Naive thymus-derived CD4-positive, alpha-beta T cell (primary cell): ENCODE measurements at regions not wholly inside any gene's neighbourhood (a gene's known extent, or its start where the extent isn't known, plus 50 kb on each side); places are given as distances from the start of the nearest gene placed in this dataset.

Source experiments
- ATAC-seq: fragments of 150-1000 bp; cut with Tn5 transposase; 2 replicates; pipeline ENCODE4 v1.10.0; 2021; ENCODE audit warnings: mild to moderate bottlenecking, moderate library complexity
- CTCF ChIA-PET: fragments of 350-600 bp; sonication (Branson Sonifier 250); formaldehyde crosslinking; loops from one replicate; lab custom pipeline; 2021; ENCODE audit warnings: antibody characterized with exemption; lab: Charles Lee
- POLR2A ChIA-PET: fragments of 350-600 bp; sonication (Branson Sonifier 250); formaldehyde crosslinking; loops from one replicate; lab custom pipeline; 2021; ENCODE audit warnings: antibody characterized with exemption, inconsistent platforms; lab: Charles Lee
- DNase-seq, 9 donors: peaks; one replicate each; pipeline versions ENCODE4 v3.0.0 to v3.0.0-alpha.2; 2020 to 2022; ENCODE audit warnings: mixed read lengths in 1 of 9
- H3K27ac ChIP-seq: one replicate; pipeline ENCODE4 v1.7.0; 2013; ENCODE audit warnings: mild to moderate bottlenecking, low read depth, low read length, moderate library complexity
- H3K27me3 ChIP-seq, 2 donors: one replicate each; pipeline ENCODE4 v1.7.0; 2013; ENCODE audit warnings: low read length in 2 of 2, mild to moderate bottlenecking in 2 of 2, moderate library complexity in 2 of 2; ENCODE audit not compliant: control insufficient read depth in 2 of 2, insufficient read depth in 2 of 2
- H3K36me3 ChIP-seq, 3 experiments: 1 replicate in 2 of 3; 2 replicates in 1 of 3; pipeline ENCODE4 v1.7.0; 2013; ENCODE audit warnings: low read length in 3 of 3, mild to moderate bottlenecking in 3 of 3, moderate library complexity in 1 of 3; ENCODE audit not compliant: insufficient read depth in 3 of 3, control insufficient read depth in 2 of 3
- H3K4me1 ChIP-seq, 2 donors: one replicate each; pipeline ENCODE4 v1.7.0; 2013; ENCODE audit warnings: low read length in 2 of 2, mild to moderate bottlenecking in 2 of 2, moderate library complexity in 1 of 2; ENCODE audit not compliant: control insufficient read depth in 2 of 2, insufficient read depth in 2 of 2
- H3K4me3 ChIP-seq: 2 replicates; pipeline ENCODE4 v1.7.0; 2013; ENCODE audit warnings: mild to moderate bottlenecking, low read length
- H3K9me3 ChIP-seq, 3 experiments: 1 replicate in 2 of 3; 2 replicates in 1 of 3; pipeline ENCODE4 v1.7.0; 2013; ENCODE audit warnings: low read length in 3 of 3; ENCODE audit not compliant: control insufficient read depth in 2 of 3
- H3K27ac Mint-ChIP-seq, 9 donors: one replicate each; pipeline ENCODE4 v1.8.0; 2020 to 2022; ENCODE audit warnings: mixed read lengths in 9 of 9, mild to moderate bottlenecking in 8 of 9, moderate library complexity in 5 of 9, inconsistent platforms in 2 of 9
- H3K27me3 Mint-ChIP-seq, 5 donors: one replicate each; pipeline ENCODE4 v1.8.0; 2021 to 2022; ENCODE audit warnings: mixed read lengths in 5 of 5, mild to moderate bottlenecking in 1 of 5
- H3K36me3 Mint-ChIP-seq, 5 donors: one replicate each; pipeline ENCODE4 v1.8.0; 2020 to 2022; ENCODE audit warnings: mixed read lengths in 5 of 5, mild to moderate bottlenecking in 3 of 5, inconsistent platforms in 1 of 5
- H3K4me1 Mint-ChIP-seq, 7 donors: one replicate each; pipeline ENCODE4 v1.8.0; 2020 to 2022; ENCODE audit warnings: mixed read lengths in 7 of 7, mild to moderate bottlenecking in 3 of 7, inconsistent platforms in 1 of 7
- H3K4me3 Mint-ChIP-seq, 10 donors: one replicate each; pipeline ENCODE4 v1.8.0; 2020 to 2022; ENCODE audit warnings: mild to moderate bottlenecking in 10 of 10, mixed read lengths in 10 of 10, moderate library complexity in 6 of 10, inconsistent platforms in 2 of 10
- H3K9me3 Mint-ChIP-seq, 11 donors: one replicate each; pipeline ENCODE4 v1.8.0; 2020 to 2022; ENCODE audit warnings: mixed read lengths in 11 of 11, mild to moderate bottlenecking in 4 of 11, inconsistent platforms in 1 of 11, moderate library complexity in 1 of 11
- intact Hi-C, 2 donors: fragments of 100-400 bp; cut with micrococcal nuclease; formaldehyde crosslinking; loops; one replicate each; pipeline ENCODE4 v1.15.1; 2023

GRCh38 chr2:100200985-100201384 lies 58.6 kb upstream of the AFF3 start:
- CTCF ChIA-PET: no interaction called here
- Histone ChIP-seq H3K4me3 (no peak overlapping the region), H3K4me1 (no peaks in the 10 kb centered on the region), H3K27ac (no peak overlapping the region), H3K36me3 (no peaks in the 10 kb centered on the region), H3K9me3 (no peaks in the 10 kb centered on the region), H3K27me3 (no peaks in the 10 kb centered on the region)
- ATAC-seq (no peak), DNase-seq (no peak)
- H3K4me1 Mint-ChIP-seq: peaks cover 0 to 5% (median 0%) of the 10 kb centered on the region in 7 donors
- no peak overlapping the region for H3K4me3 Mint-ChIP-seq
- H3K27ac Mint-ChIP-seq: no peak overlapping the region
- no peaks in the 10 kb centered on the region for H3K36me3 Mint-ChIP-seq
- intact Hi-C loops: no loop called here
- H3K27me3 Mint-ChIP-seq: peaks cover 0 to 8% (median 6%) of the 10 kb centered on the region in 5 donors
- H3K9me3 Mint-ChIP-seq: peaks cover 0 to 5% (median 0%) of the 10 kb centered on the region in 11 donors
- POLR2A ChIA-PET: no interaction called here

- no peak overlapping the region for H3K27ac ChIP-seq
- CTCF ChIA-PET: no interaction called here
- ATAC-seq (no peak), DNase-seq (no peak)
- H3K27ac Mint-ChIP-seq: no peak overlapping the region
- no peaks in the 10 kb centered on the region for H3K27me3 ChIP-seq
- no peaks in the 10 kb centered on the region for H3K4me1 ChIP-seq
- POLR2A ChIA-PET: no interaction called here
- no peaks in the 10 kb centered on the region for H3K9me3 ChIP-seq
- intact Hi-C loops: no loop called here
- H3K36me3 ChIP-seq: no peaks in the 10 kb centered on the region
- H3K36me3 Mint-ChIP-seq: no peaks in the 10 kb centered on the region
- H3K4me3 ChIP-seq: no peak overlapping the region
- H3K9me3 Mint-ChIP-seq: peaks cover 0 to 5% (median 0%) of the 10 kb centered on the region in 11 donors
- H3K4me3 Mint-ChIP-seq: no peak overlapping the region
- peaks cover 0 to 8% (median 3%) of the 10 kb centered on the region in 5 donors for H3K27me3 Mint-ChIP-seq
- peaks cover 0 to 2% (median 0%) of the 10 kb centered on the region in 7 donors for H3K4me1 Mint-ChIP-seq
Observed at GRCh38 chr2:100199421-100199820, 57.0 kb upstream of the AFF3 start.

GRCh38 chr2:100198461-100199230 lies 56.3 kb upstream of the AFF3 start:
- peaks cover 0 to 3% (median 0%) of the 10 kb centered on the region in 7 donors for H3K4me1 Mint-ChIP-seq
- ATAC-seq (peak; percentile 10), DNase-seq (no peak)
- no peak overlapping the region for H3K4me3 ChIP-seq
- H3K36me3 Mint-ChIP-seq: no peaks in the 10 kb centered on the region
- H3K27ac Mint-ChIP-seq: no peak overlapping the region
- no peaks in the 10 kb centered on the region for H3K9me3 ChIP-seq
- ChIA-PET CTCF (no interaction called here), POLR2A (no interaction called here)
- H3K27ac ChIP-seq: no peak overlapping the region
- H3K27me3 ChIP-seq: no peaks in the 10 kb centered on the region
- H3K9me3 Mint-ChIP-seq: peaks cover 0 to 5% (median 0%) of the 10 kb centered on the region in 11 donors
- no peaks in the 10 kb centered on the region for H3K36me3 ChIP-seq
- no peaks in the 10 kb centered on the region for H3K4me1 ChIP-seq
- H3K4me3 Mint-ChIP-seq: no peak overlapping the region
- intact Hi-C loops: no loop called here
- peaks cover 0 to 8% (median 3%) of the 10 kb centered on the region in 5 donors for H3K27me3 Mint-ChIP-seq

- H3K27me3 ChIP-seq: no peaks in the 10 kb centered on the region
- peaks cover 0 to 5% (median 2%) of the 10 kb centered on the region in 11 donors for H3K9me3 Mint-ChIP-seq
- peaks cover 0 to 5% (median 0%) of the 10 kb centered on the region in 7 donors for H3K4me1 Mint-ChIP-seq
- H3K4me3 ChIP-seq: no peak overlapping the region
- H3K27me3 Mint-ChIP-seq: peaks cover 0 to 6% (median 2%) of the 10 kb centered on the region in 5 donors
- no peaks in the 10 kb centered on the region for H3K9me3 ChIP-seq
- H3K36me3 ChIP-seq: no peaks in the 10 kb centered on the region
- H3K27ac Mint-ChIP-seq: no peak overlapping the region
- intact Hi-C loops: no loop called here
- H3K4me3 Mint-ChIP-seq: no peak overlapping the region
- H3K4me1 ChIP-seq: no peaks in the 10 kb centered on the region
- DNase-seq (no peak), ATAC-seq (no peak)
- H3K27ac ChIP-seq: no peak overlapping the region
- ChIA-PET CTCF (no interaction called here), POLR2A (no interaction called here)
- no peaks in the 10 kb centered on the region for H3K36me3 Mint-ChIP-seq
Observed at GRCh38 chr2:100197631-100198153, 55.3 kb upstream of the AFF3 start.

- peaks cover 0 to 4% (median 2%) of the 10 kb centered on the region in 5 donors for H3K27me3 Mint-ChIP-seq
- Histone ChIP-seq H3K27me3 (no peaks in the 10 kb centered on the region), H3K4me1 (no peaks in the 10 kb centered on the region), H3K27ac (no peak overlapping the region), H3K9me3 (no peaks in the 10 kb centered on the region), H3K4me3 (no peak overlapping the region), H3K36me3 (no peaks in the 10 kb centered on the region)
- peak overlapping the region in 1 of 9 donors; percentile 65 for H3K27ac Mint-ChIP-seq
- intact Hi-C loops: no loop called here
- H3K9me3 Mint-ChIP-seq: peaks cover 0 to 4% (median 1%) of the 10 kb centered on the region in 11 donors
- ATAC-seq: no peak
- no peak for DNase-seq
- H3K4me3 Mint-ChIP-seq: no peak overlapping the region
- ChIA-PET CTCF (no interaction called here), POLR2A (no interaction called here)
- peaks cover 0 to 5% (median 0%) of the 10 kb centered on the region in 7 donors for H3K4me1 Mint-ChIP-seq
- H3K36me3 Mint-ChIP-seq: no peaks in the 10 kb centered on the region
Observed at GRCh38 chr2:100196786-100197494, 54.5 kb upstream of the AFF3 start.

GRCh38 chr2:100195942-100196341 lies 53.6 kb upstream of the AFF3 start:
- Mint-ChIP-seq H3K4me1 (peaks cover 0 to 5% (median 0%) of the 10 kb centered on the region in 7 donors), H3K27me3 (peaks cover 0 to 11% (median 4%) of the 10 kb centered on the region in 5 donors), H3K9me3 (peaks cover 0 to 4% (median 0%) of the 10 kb centered on the region in 11 donors), H3K36me3 (no peaks in the 10 kb centered on the region), H3K27ac (no peak overlapping the region), H3K4me3 (no peak overlapping the region)
- ATAC-seq (no peak), DNase-seq (no peak)
- Histone ChIP-seq H3K27ac (no peak overlapping the region), H3K36me3 (no peaks in the 10 kb centered on the region), H3K4me3 (no peak overlapping the region), H3K9me3 (no peaks in the 10 kb centered on the region), H3K4me1 (no peaks in the 10 kb centered on the region), H3K27me3 (no peaks in the 10 kb centered on the region)
- intact Hi-C loops: no loop called here
- ChIA-PET CTCF (no interaction called here), POLR2A (no interaction called here)
